OCI-LY3 (cell line): ENCODE measurements at regions not wholly inside any gene's neighbourhood (a gene's known extent, or its start where the extent isn't known, plus 50 kb on each side); places are given as distances from the start of the nearest gene placed in this dataset.

Source experiments
- H2AFZ ChIP-seq: fragments of 200-600, 300-600 bp; shearing (Covaris generic); 2 replicates; pipeline ENCODE4 v1.6.0; 2014; ENCODE audit warnings: antibody characterized with exemption, low read depth, low read length
- H3K27ac ChIP-seq: fragments of 200-600, 300-600 bp; sonication (generic); 2 replicates; pipeline ENCODE4 v1.5.1; 2014; ENCODE audit warnings: mild to moderate bottlenecking, low read length, moderate library complexity, mixed read lengths
- H3K27me3 ChIP-seq: fragments of 200-600, 300-600 bp; sonication (generic); 2 replicates; pipeline ENCODE4 v1.6.1; 2014; ENCODE audit warnings: low read depth, low read length, mixed read lengths
- H3K36me3 ChIP-seq: fragments of 200-600, 300-600 bp; sonication (generic); replicated peaks from 2 replicates; pipeline ENCODE3; 2014; ENCODE audit warnings: low read depth, low read length, mixed read lengths
- H3K4me1 ChIP-seq: fragments of 300-600, 200-600 bp; sonication (generic); 2 replicates; pipeline ENCODE4 v1.6.1; 2014; ENCODE audit warnings: low read length, mixed read lengths
- H3K4me2 ChIP-seq: fragments of 200-600, 300-600 bp; sonication (generic); 2 replicates; pipeline ENCODE4 v1.6.1; 2014; ENCODE audit warnings: low read length, mixed read lengths
- H3K4me3 ChIP-seq: fragments of 300-600, 200-600 bp; sonication (generic); 2 replicates; pipeline ENCODE4 v1.5.1; 2014; ENCODE audit warnings: antibody characterized with exemption, mild to moderate bottlenecking, low read length, moderate library complexity
- H3K79me2 ChIP-seq: fragments of 300-600, 200-600 bp; shearing (Covaris generic); 2 replicates; pipeline ENCODE4 v1.6.1; 2014; ENCODE audit warnings: mild to moderate bottlenecking, low read length, mixed read lengths
- H3K9ac ChIP-seq: fragments of 300-600, 200-600 bp; shearing (Covaris generic); 2 replicates; pipeline ENCODE4 v1.6.0; 2014; ENCODE audit warnings: mild to moderate bottlenecking, low read length, moderate library complexity
- H3K9me3 ChIP-seq: fragments of 200-600, 300-600 bp; shearing (Covaris generic); 2 replicates; pipeline ENCODE4 v1.6.1; 2014; ENCODE audit warnings: low read length, mixed read lengths; ENCODE audit not compliant: insufficient read depth
- H4K20me1 ChIP-seq: fragments of 200-600, 300-600 bp; sonication (generic); 2 replicates; pipeline ENCODE4 v1.6.1; 2016; ENCODE audit warnings: low read length, mixed read lengths; ENCODE audit not compliant: insufficient read depth
- EZH2phosphoT487 ChIP-seq: fragments of 200-600 bp; shearing (Covaris generic); IDR thresholded peaks from 2 replicates; pipeline ENCODE4 v1.6.1; 2018; ENCODE audit warnings: antibody characterized with exemption, mixed run types, low read depth
- TF ChIP-seq, protein P1 (sequence below): fragments of 200-600, 300-600 bp; sonication (generic); IDR thresholded peaks from 2 replicates; pipeline ENCODE4 v1.5.1; 2014; ENCODE audit warnings: antibody characterized with exemption, low read length, low read depth

DNA sequence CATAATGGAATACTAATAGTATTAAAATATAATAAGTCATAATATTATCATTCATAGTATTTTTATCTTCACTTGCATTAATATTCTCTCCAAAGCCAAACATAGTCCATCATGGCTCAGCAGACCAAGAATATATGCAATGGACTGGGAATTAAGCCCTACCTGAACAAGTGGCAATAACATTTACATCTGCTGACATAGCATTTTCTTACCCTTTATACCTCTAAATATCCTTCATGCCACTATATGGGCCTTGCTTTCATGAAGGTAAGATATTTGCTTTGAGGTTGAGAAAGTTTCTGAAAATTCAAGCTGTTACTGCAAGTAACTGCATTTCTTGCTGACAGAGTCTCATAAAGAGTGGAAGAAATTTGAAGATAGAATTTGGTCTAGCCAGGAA, 847.4 kb upstream of the GCFC2 start:
- no peak overlapping the region for H2AFZ ChIP-seq
- no peaks in the 10 kb centered on the region for H4K20me1 ChIP-seq
- no peaks in the 10 kb centered on the region for H3K4me1 ChIP-seq
- H3K36me3 ChIP-seq = no peaks in the 10 kb centered on the region
- no peak overlapping the region for H3K27ac ChIP-seq
- H3K27me3 ChIP-seq = no peaks in the 10 kb centered on the region
- no peaks in the 10 kb centered on the region for H3K9me3 ChIP-seq
- H3K9ac ChIP-seq = no peak overlapping the region
- no peak overlapping the region for H3K4me3 ChIP-seq
- no peak overlapping the region for H3K4me2 ChIP-seq
- TF ChIP-seq EZH2phosphoT487 = no peak
- TF ChIP-seq, protein P1, sequence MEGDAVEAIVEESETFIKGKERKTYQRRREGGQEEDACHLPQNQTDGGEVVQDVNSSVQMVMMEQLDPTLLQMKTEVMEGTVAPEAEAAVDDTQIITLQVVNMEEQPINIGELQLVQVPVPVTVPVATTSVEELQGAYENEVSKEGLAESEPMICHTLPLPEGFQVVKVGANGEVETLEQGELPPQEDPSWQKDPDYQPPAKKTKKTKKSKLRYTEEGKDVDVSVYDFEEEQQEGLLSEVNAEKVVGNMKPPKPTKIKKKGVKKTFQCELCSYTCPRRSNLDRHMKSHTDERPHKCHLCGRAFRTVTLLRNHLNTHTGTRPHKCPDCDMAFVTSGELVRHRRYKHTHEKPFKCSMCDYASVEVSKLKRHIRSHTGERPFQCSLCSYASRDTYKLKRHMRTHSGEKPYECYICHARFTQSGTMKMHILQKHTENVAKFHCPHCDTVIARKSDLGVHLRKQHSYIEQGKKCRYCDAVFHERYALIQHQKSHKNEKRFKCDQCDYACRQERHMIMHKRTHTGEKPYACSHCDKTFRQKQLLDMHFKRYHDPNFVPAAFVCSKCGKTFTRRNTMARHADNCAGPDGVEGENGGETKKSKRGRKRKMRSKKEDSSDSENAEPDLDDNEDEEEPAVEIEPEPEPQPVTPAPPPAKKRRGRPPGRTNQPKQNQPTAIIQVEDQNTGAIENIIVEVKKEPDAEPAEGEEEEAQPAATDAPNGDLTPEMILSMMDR = no peak
- no peaks in the 10 kb centered on the region for H3K79me2 ChIP-seq

DNA sequence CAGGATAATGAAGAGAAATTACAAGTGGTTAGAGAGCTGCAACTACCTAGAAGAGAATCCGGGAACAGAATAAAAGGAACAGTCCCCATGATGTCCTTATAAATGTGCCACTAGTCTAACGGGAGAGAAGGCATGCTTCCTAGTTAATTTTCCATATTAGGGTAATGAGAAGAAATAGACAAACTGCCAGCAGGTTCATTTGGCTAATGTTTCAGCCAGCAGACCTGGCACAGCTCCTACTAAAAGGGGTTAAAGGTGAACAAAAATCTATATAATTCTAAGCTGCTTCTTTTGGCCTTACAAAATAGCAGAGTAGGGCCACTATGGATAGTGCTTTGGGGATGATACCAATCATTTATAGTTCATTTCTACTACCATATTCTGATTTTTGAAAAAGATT, 845.3 kb upstream of the GCFC2 start:
- no peak overlapping the region for H3K4me2 ChIP-seq
- H4K20me1 ChIP-seq = no peaks in the 10 kb centered on the region
- no peak overlapping the region for H3K27ac ChIP-seq
- H3K36me3 ChIP-seq = no peaks in the 10 kb centered on the region
- H3K4me3 ChIP-seq = no peak overlapping the region
- H3K27me3 ChIP-seq = no peaks in the 10 kb centered on the region
- no peak for TF ChIP-seq EZH2phosphoT487
- TF ChIP-seq, protein P1 = no peak
- no peak overlapping the region for H3K9ac ChIP-seq
- no peaks in the 10 kb centered on the region for H3K9me3 ChIP-seq
- H2AFZ ChIP-seq = no peak overlapping the region; the same call in 1 of the 2 replicates
- no peaks in the 10 kb centered on the region for H3K79me2 ChIP-seq
- no peaks in the 10 kb centered on the region for H3K4me1 ChIP-seq

DNA sequence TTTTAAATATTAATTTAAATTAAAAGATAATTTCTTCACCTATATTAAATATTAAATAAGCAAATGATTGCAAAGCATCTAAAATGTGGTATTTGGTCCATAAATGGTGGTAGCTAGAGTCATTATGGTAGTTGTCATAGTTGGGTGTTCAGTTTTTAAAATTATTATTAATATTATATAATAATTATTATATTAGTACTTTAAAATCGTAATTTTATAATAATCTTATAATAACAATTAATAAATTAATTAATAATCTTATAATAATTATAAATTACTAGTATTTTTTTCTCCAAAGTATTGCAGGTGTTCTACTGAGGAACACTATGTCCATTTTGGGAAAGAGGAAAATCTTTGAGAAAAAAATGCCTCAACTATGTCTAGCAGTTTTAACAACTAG, 835.5 kb upstream of the GCFC2 start:
- H3K4me1 ChIP-seq = no peaks in the 10 kb centered on the region
- no peaks in the 10 kb centered on the region for H3K79me2 ChIP-seq
- no peaks in the 10 kb centered on the region for H3K9me3 ChIP-seq
- no peaks in the 10 kb centered on the region for H3K36me3 ChIP-seq
- H3K4me3 ChIP-seq = no peak overlapping the region
- H4K20me1 ChIP-seq = no peaks in the 10 kb centered on the region
- no peak overlapping the region for H2AFZ ChIP-seq
- H3K4me2 ChIP-seq = no peak overlapping the region
- H3K9ac ChIP-seq = no peak overlapping the region
- TF ChIP-seq EZH2phosphoT487 = no peak
- TF ChIP-seq, protein P1 = no peak
- no peaks in the 10 kb centered on the region for H3K27me3 ChIP-seq
- H3K27ac ChIP-seq = no peak overlapping the region

DNA sequence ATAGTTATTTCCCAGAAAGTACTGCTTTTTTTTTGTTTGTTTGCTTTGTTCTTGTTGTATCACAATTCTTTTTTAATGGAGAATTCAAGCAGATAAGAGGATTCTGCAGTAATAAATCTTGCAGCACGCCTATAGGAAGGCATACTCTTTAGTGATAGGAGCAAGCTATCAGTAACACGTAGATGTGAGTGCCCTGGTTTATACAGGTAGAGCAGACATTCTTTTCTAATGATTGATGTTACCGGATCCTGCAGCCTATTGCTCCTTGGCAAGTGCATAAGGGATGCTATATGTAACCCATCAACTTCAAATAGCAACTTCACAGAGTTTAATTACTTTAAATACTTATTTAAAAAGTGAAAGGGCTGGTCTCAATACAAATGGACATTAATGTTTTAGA, 834.2 kb upstream of the GCFC2 start:
- Histone ChIP-seq H3K27me3 (no peaks in the 10 kb centered on the region), H3K9me3 (no peaks in the 10 kb centered on the region), H3K27ac (no peak overlapping the region), H2AFZ (no peak overlapping the region), H4K20me1 (no peaks in the 10 kb centered on the region), H3K4me2 (no peak overlapping the region), H3K4me1 (no peaks in the 10 kb centered on the region), H3K79me2 (no peaks in the 10 kb centered on the region), H3K9ac (no peak overlapping the region), H3K4me3 (no peak overlapping the region), H3K36me3 (no peaks in the 10 kb centered on the region)
- TF ChIP-seq, protein P1 = no peak
- no peak for TF ChIP-seq EZH2phosphoT487
